ENCODE measurements at regions not wholly inside any gene's neighbourhood (a gene's known extent, or its start where the extent isn't known, plus 50 kb on each side); places are given as distances from the start of the nearest gene placed in this dataset.

- no peak for DNase-seq (ENCODE audit: extremely low read depth, insufficient read length)
- no peak overlapping the region for H3K4me3 ChIP-seq (replicated peaks; ENCODE audit: low read depth, low read length)
- no peak for TF ChIP-seq CTCF (IDR thresholded peaks at IDR 0.05; ENCODE audit: insufficient read depth, low read length, poor library complexity, severe bottlenecking)
- no peaks in the 10 kb centered on the region for H3K36me3 ChIP-seq (ENCODE audit: control insufficient read depth, insufficient read depth, low read length)
- H3K27me3 ChIP-seq (replicated peaks; ENCODE audit: control insufficient read depth, insufficient read depth, low read length): no peaks in the 10 kb centered on the region
Measured at GRCh38 chr6:78101387-78101786, 448.5 kb downstream of the MEI4 start.

DNA sequence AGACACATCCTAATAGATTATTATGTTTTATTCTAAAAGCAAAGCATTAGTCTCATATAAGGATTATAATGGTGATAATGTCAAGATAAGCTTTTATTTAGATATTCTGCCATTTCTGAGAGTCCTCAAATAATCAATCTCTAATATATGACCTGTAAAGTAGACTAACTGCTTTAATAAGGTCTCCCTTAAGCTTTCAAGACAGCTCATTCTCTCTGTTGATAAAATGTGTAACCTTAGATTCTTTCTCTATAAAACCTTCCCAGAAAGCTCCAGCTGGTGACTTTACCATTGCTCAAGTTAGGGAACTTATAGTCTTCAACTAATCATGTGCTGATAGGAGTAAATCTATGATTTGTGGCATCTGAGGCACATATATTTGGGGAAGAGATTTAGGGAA is 457.8 kb downstream of the MEI4 start:
- no peak for DNase-seq (ENCODE audit: extremely low read depth, insufficient read length)
- Histone ChIP-seq H3K4me3 (replicated peaks; ENCODE audit: low read depth, low read length) (no peak overlapping the region), H3K27me3 (replicated peaks; ENCODE audit: control insufficient read depth, insufficient read depth, low read length) (no peaks in the 10 kb centered on the region), H3K36me3 (ENCODE audit: control insufficient read depth, insufficient read depth, low read length) (no peaks in the 10 kb centered on the region)
- TF ChIP-seq CTCF (IDR thresholded peaks at IDR 0.05; ENCODE audit: insufficient read depth, low read length, poor library complexity, severe bottlenecking): no peak

DNA sequence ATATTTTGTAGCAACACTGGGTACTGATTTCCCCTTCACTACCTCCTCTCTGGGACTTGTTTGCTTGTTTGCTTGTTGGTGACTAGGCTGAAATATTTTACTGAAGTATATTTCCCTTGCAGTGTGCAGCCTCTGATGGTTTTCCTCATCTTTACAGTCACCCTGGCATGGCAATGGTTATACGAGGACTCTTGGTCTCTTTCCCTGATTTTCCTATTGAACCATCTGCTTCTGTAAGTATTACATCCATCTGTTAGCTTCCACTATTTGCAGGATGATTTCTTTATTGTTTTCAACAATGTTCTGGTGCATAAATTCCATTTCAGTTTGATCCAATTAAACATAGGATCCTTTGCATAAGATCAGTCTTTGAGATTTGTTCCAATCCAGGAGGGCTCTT is 465.1 kb downstream of the MEI4 start:
- Histone ChIP-seq H3K36me3 (ENCODE audit: control insufficient read depth, insufficient read depth, low read length) (no peaks in the 10 kb centered on the region), H3K4me3 (replicated peaks; ENCODE audit: low read depth, low read length) (no peak overlapping the region), H3K27me3 (replicated peaks; ENCODE audit: control insufficient read depth, insufficient read depth, low read length) (no peaks in the 10 kb centered on the region)
- no peak for DNase-seq (ENCODE audit: extremely low read depth, insufficient read length)
- no peak for TF ChIP-seq CTCF (IDR thresholded peaks at IDR 0.05; ENCODE audit: insufficient read depth, low read length, poor library complexity, severe bottlenecking)

DNA sequence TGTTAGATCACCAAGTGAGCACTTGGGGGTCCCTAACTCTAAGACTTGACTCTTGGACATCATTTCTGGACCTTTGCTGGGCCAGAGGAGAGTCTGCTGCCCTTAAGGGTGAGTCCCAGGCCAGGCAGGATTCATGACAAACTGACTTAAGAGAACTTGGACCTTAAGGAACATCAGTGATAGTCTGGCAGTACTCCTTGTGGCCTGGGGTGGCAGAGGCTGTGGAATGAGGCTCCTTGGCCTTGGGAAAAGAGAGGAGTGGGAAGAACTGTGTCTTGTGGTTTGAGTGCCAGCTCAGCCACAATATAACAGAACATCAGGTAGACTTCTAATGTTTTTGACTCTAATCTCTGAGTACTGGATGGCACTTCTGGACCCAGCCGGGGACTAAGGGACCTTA is 478.7 kb downstream of the MEI4 start:
- Histone ChIP-seq H3K4me3 (replicated peaks; ENCODE audit: low read depth, low read length) (no peak overlapping the region), H3K27me3 (replicated peaks; ENCODE audit: control insufficient read depth, insufficient read depth, low read length) (no peaks in the 10 kb centered on the region), H3K36me3 (ENCODE audit: control insufficient read depth, insufficient read depth, low read length) (no peaks in the 10 kb centered on the region)
- DNase-seq (ENCODE audit: extremely low read depth, insufficient read length): no peak
- TF ChIP-seq CTCF (IDR thresholded peaks at IDR 0.05; ENCODE audit: insufficient read depth, low read length, poor library complexity, severe bottlenecking): no peak

GRCh38 chr6:78132671-78133410 is 480.0 kb downstream of the MEI4 start:
- Histone ChIP-seq H3K4me3 (replicated peaks; ENCODE audit: low read depth, low read length) (no peak overlapping the region), H3K36me3 (ENCODE audit: control insufficient read depth, insufficient read depth, low read length) (no peaks in the 10 kb centered on the region), H3K27me3 (replicated peaks; ENCODE audit: control insufficient read depth, insufficient read depth, low read length) (no peaks in the 10 kb centered on the region)
- DNase-seq (ENCODE audit: extremely low read depth, insufficient read length): no peak
- no peak for TF ChIP-seq CTCF (IDR thresholded peaks at IDR 0.05; ENCODE audit: insufficient read depth, low read length, poor library complexity, severe bottlenecking)

- TF ChIP-seq CTCF (IDR thresholded peaks at IDR 0.05; ENCODE audit: insufficient read depth, low read length, poor library complexity, severe bottlenecking): no peak
- Histone ChIP-seq H3K27me3 (replicated peaks; ENCODE audit: control insufficient read depth, insufficient read depth, low read length) (no peaks in the 10 kb centered on the region), H3K36me3 (ENCODE audit: control insufficient read depth, insufficient read depth, low read length) (no peaks in the 10 kb centered on the region), H3K4me3 (replicated peaks; ENCODE audit: low read depth, low read length) (no peak overlapping the region)
- no peak for DNase-seq (ENCODE audit: extremely low read depth, insufficient read length)
Measured at GRCh38 chr6:78150425-78150824, 497.6 kb downstream of the MEI4 start.

Measured in GM06990 (cell line).